HG02852 (cell line): ENCODE measurements at regions not wholly inside any gene's neighbourhood (a gene's known extent, or its start where the extent isn't known, plus 50 kb on each side); places are given as distances from the start of the nearest gene placed in this dataset.
"Not testable (repeated sequence)": the region's sequence is repeated elsewhere in the genome, so short reads cannot be mapped to it uniquely, and the experiment has no call there.

Experiments used
- ATAC-seq: cut with Tn5 transposase; IDR thresholded peaks from one replicate; pipeline ENCODE4 v1.9.1; 2021; ENCODE audit warnings: mild to moderate bottlenecking, moderate library complexity; ENCODE audit not compliant: unreplicated experiment

GRCh38 chr11:100576718-100577021 lies 110.4 kb upstream of the ARHGAP42 start:
- no peak for ATAC-seq

- ATAC-seq = no peak
Observed at GRCh38 chr11:100578831-100579311, 108.2 kb upstream of the ARHGAP42 start.

GRCh38 chr11:100581318-100581717 lies 105.8 kb upstream of the ARHGAP42 start:
- ATAC-seq = no peak

GRCh38 chr11:100584201-100584985 lies 102.7 kb upstream of the ARHGAP42 start:
- ATAC-seq = no peak

- ATAC-seq = no peak
Observed at GRCh38 chr11:100585728-100586127, 101.4 kb upstream of the ARHGAP42 start.

GRCh38 chr11:100586361-100587101 lies 100.6 kb upstream of the ARHGAP42 start:
- ATAC-seq = no peak

GRCh38 chr11:100592619-100593260 lies 94.3 kb upstream of the ARHGAP42 start:
- ATAC-seq = no peak

GRCh38 chr11:100593291-100593690 lies 93.8 kb upstream of the ARHGAP42 start:
- ATAC-seq = no peak

GRCh38 chr11:100594320-100594719 lies 92.8 kb upstream of the ARHGAP42 start:
- no peak for ATAC-seq

- no peak for ATAC-seq
Observed at GRCh38 chr11:100600941-100601340, 86.1 kb upstream of the ARHGAP42 start.

- ATAC-seq = no peak
Observed at GRCh38 chr11:100602716-100603115, 84.4 kb upstream of the ARHGAP42 start.

GRCh38 chr11:100607761-100608160 lies 79.3 kb upstream of the ARHGAP42 start:
- ATAC-seq = not testable (repeated sequence)

GRCh38 chr11:100612766-100613165 lies 74.3 kb upstream of the ARHGAP42 start:
- peak; percentile 98 for ATAC-seq

GRCh38 chr11:100618914-100619313 lies 68.2 kb upstream of the ARHGAP42 start:
- ATAC-seq = no peak

- ATAC-seq = no peak
Observed at GRCh38 chr11:100619484-100619883, 67.6 kb upstream of the ARHGAP42 start.

- no peak for ATAC-seq
Observed at GRCh38 chr11:100622404-100622803, 64.7 kb upstream of the ARHGAP42 start.

- ATAC-seq = no peak
Observed at GRCh38 chr11:100624346-100624745, 62.7 kb upstream of the ARHGAP42 start.

- no peak for ATAC-seq
Observed at GRCh38 chr11:100625041-100625440, 62.0 kb upstream of the ARHGAP42 start.

- ATAC-seq = no peak
Observed at GRCh38 chr11:100629671-100630070, 57.4 kb upstream of the ARHGAP42 start.

- no peak for ATAC-seq
Observed at GRCh38 chr11:100630898-100631297, 56.2 kb upstream of the ARHGAP42 start.

GRCh38 chr11:100631316-100631715 lies 55.8 kb upstream of the ARHGAP42 start:
- ATAC-seq = no peak

GRCh38 chr11:100632941-100633452 lies 54.1 kb upstream of the ARHGAP42 start:
- no peak for ATAC-seq
